Endothelial cell of umbilical vein (primary cell): ENCODE measurements at regions not wholly inside any gene's neighbourhood (a gene's known extent, or its start where the extent isn't known, plus 50 kb on each side); places are given as distances from the start of the nearest gene placed in this dataset.

ENCODE experiments used
- BruUV-seq: library from RNA; stranded (reverse); fragments of 400-500 nt; replicated peaks from 2 replicates; lab custom pipeline; 2021; lab: Mats Ljungman, UMichigan
- CTCF ChIA-PET: fragments of 300-600, 350-600 bp; sonication (Branson Sonifier 250); formaldehyde crosslinking; loops from one replicate; lab custom pipeline; 2021; ENCODE audit warnings: antibody characterized with exemption, inconsistent platforms; lab: Charles Lee
- POLR2A ChIA-PET: fragments of 300-600, 350-600 bp; sonication (Branson Sonifier 250); formaldehyde crosslinking; loops from one replicate; lab custom pipeline; 2021; ENCODE audit warnings: antibody characterized with exemption, inconsistent platforms; lab: Charles Lee
- DNase-seq: peaks from one replicate; pipeline ENCODE4 v3.0.0-alpha.2; 2011; ENCODE audit warnings: low read depth, low spot score
- FAIRE-seq: peaks from 2 replicates; lab custom pipeline; 2011; peaks lifted over from hg19 to GRCh38; lab: Jason Lieb, UNC
- H2AFZ ChIP-seq: 2 replicates; pipeline ENCODE4 v1.6.0; 2012; ENCODE audit warnings: low read depth, low read length, control low read depth, inconsistent platforms
- H3K27ac ChIP-seq: 2 replicates; pipeline ENCODE4 v1.5.1; 2011; ENCODE audit warnings: low read depth, mild to moderate bottlenecking, control low read depth, low read length, moderate library complexity; ENCODE audit not compliant: insufficient read depth
- H3K27me3 ChIP-seq, 2 experiments: 2 replicates each; pipeline versions ENCODE4 v1.6.0 to v1.6.1; 2011; ENCODE audit warnings: low read length in 2 of 2, mixed read lengths in 1 of 2; ENCODE audit not compliant: control insufficient read depth in 2 of 2, insufficient read depth in 2 of 2
- H3K36me3 ChIP-seq, 2 experiments: 2 replicates in 1 of 2; 3 replicates in 1 of 2; pipeline ENCODE4 v1.5.1; 2011; ENCODE audit warnings: low read length in 2 of 2, mild to moderate bottlenecking in 1 of 2, moderate library complexity in 1 of 2; ENCODE audit not compliant: control insufficient read depth in 2 of 2, insufficient read depth in 2 of 2; ENCODE audit errors: extremely low read depth in 1 of 2
- H3K4me1 ChIP-seq: 3 replicates; pipeline ENCODE4 v1.5.1; 2011; ENCODE audit warnings: mild to moderate bottlenecking, low read length; ENCODE audit not compliant: control insufficient read depth, insufficient read depth; ENCODE audit errors: extremely low read depth
- H3K4me2 ChIP-seq: 2 replicates; pipeline ENCODE4 v1.6.1; 2011; ENCODE audit warnings: low read length, control low read depth, mixed read lengths; ENCODE audit not compliant: insufficient read depth
- H3K4me3 ChIP-seq, 3 experiments: fragments of 200-600 bp in 1 of 3; sonication (generic), shearing (Covaris generic) in 1 of 3; replicated peaks in 1 of 3; 2 replicates each; pipeline ENCODE4 v1.5.1; 2011 to 2016; ENCODE audit warnings: control low read depth in 3 of 3, low read length in 3 of 3, mild to moderate bottlenecking in 2 of 3, inconsistent platforms in 1 of 3, low read depth in 1 of 3, moderate library complexity in 1 of 3; ENCODE audit not compliant: insufficient read depth in 1 of 3
- H3K79me2 ChIP-seq: 2 replicates; pipeline ENCODE4 v1.6.0; 2012; ENCODE audit warnings: low read length, inconsistent platforms; ENCODE audit not compliant: control insufficient read depth, insufficient read depth
- H3K9ac ChIP-seq: replicated peaks from 2 replicates; pipeline ENCODE3; 2011; ENCODE audit warnings: low read length, control low read depth; ENCODE audit not compliant: insufficient read depth; ENCODE audit errors: extremely low read depth
- H3K9me1 ChIP-seq: replicated peaks from 3 replicates; pipeline ENCODE4 v1.6.0; 2011; ENCODE audit warnings: mild to moderate bottlenecking, low read length; ENCODE audit not compliant: control insufficient read depth, insufficient read depth; ENCODE audit errors: extremely low read depth
- H3K9me3 ChIP-seq: replicated peaks from 2 replicates; pipeline ENCODE4 v1.5.1; 2012; ENCODE audit warnings: low read length, inconsistent platforms; ENCODE audit not compliant: control insufficient read depth, insufficient read depth
- H4K20me1 ChIP-seq: replicated peaks from 2 replicates; pipeline ENCODE3; 2011; ENCODE audit warnings: mild to moderate bottlenecking, low read length; ENCODE audit not compliant: control insufficient read depth, insufficient read depth; ENCODE audit errors: extremely low read depth
- EZH2 ChIP-seq: IDR thresholded peaks from 2 replicates; pipeline ENCODE4 v1.6.1; 2012; ENCODE audit warnings: borderline replicate concordance, low read depth, mild to moderate bottlenecking, moderate library complexity, low read length, inconsistent platforms; ENCODE audit not compliant: severe bottlenecking
- FOS ChIP-seq: IDR thresholded peaks from 2 replicates; pipeline ENCODE4 v1.6.1; 2011; ENCODE audit warnings: mild to moderate bottlenecking, low read length, moderate library complexity, borderline replicate concordance; ENCODE audit not compliant: insufficient read depth
- GATA2 ChIP-seq: IDR thresholded peaks from 2 replicates; pipeline ENCODE4 v1.7.0; 2011; ENCODE audit warnings: low read depth, mild to moderate bottlenecking, moderate library complexity, mixed read lengths, low read length; ENCODE audit not compliant: insufficient read length, insufficient read depth
- JUN ChIP-seq: IDR thresholded peaks from 2 replicates; pipeline ENCODE4 v1.6.1; 2011; ENCODE audit warnings: borderline replicate concordance, low read depth; ENCODE audit not compliant: insufficient read length, insufficient read depth
- MYC ChIP-seq: IDR thresholded peaks from one replicate; pipeline ENCODE4 v1.6.1; 2011; ENCODE audit warnings: mild to moderate bottlenecking, low read depth, low read length
- POLR2A ChIP-seq: IDR thresholded peaks from 2 replicates; pipeline ENCODE4 v1.6.1; 2012; ENCODE audit warnings: low read depth, mild to moderate bottlenecking, control low read depth, low read length
- POLR2AphosphoS5 ChIP-seq: IDR thresholded peaks from 2 replicates; pipeline ENCODE4 v1.6.1; 2012; ENCODE audit warnings: low read depth, mild to moderate bottlenecking, control low read depth, low read length, moderate library complexity; ENCODE audit not compliant: insufficient read depth
- dilution Hi-C: fragments of 300-500 bp; cut with MboI; formaldehyde crosslinking; loops from one replicate; pipeline ENCODE4 v1.15.0; 2019; ENCODE audit warnings: low sequenced_read_pairs; ENCODE audit not compliant: extremely low pct_ligation_motif_present
- intact Hi-C: fragments of 100-400 bp; cut with micrococcal nuclease; formaldehyde crosslinking; loops from one replicate; pipeline ENCODE4 v1.10.0; 2022
- TF ChIP-seq, protein P1 (sequence below), 2 donors: IDR thresholded peaks; 1 replicate in 1 of 2; 2 replicates in 1 of 2; pipeline ENCODE4 v1.5.1; 2011; ENCODE audit warnings: low read length in 2 of 2, mild to moderate bottlenecking in 2 of 2, moderate library complexity in 2 of 2, control low read depth in 1 of 2, inconsistent platforms in 1 of 2, low read depth in 1 of 2; ENCODE audit not compliant: insufficient read depth in 1 of 2; ENCODE audit errors: extremely low read depth in 1 of 2
- TF ChIP-seq, protein P2 (sequence below): IDR thresholded peaks from 2 replicates; pipeline ENCODE4 v1.6.1; 2011; ENCODE audit not compliant: insufficient read depth, insufficient read length

DNA sequence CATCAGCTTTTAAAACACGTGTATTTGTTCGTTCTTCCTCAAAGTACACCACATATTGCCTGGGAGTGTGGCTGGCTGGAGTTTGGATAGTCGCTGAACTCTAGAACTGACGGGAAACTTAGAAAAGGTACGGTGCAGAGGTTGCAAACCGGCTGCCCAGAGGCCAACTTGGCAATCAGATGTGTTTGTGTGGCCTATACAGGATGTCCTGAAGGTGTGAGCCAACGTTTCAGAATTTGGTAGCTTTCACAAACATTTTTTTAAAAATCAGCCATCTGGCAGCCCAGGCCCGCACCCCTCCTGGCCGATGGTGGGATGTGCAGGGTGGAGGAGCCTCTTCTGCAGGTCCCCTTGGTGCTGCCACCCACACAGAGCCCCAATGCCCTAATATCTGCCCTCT is 73.6 kb upstream of the SLC25A33 start:
- intact Hi-C loops (no loop called here), dilution Hi-C loops (no loop called here)
- Histone ChIP-seq H3K79me2 (no peaks in the 10 kb centered on the region), H3K4me2 (no peak overlapping the region), H3K9ac (no peak overlapping the region), H3K9me1 (no peaks in the 10 kb centered on the region), H3K4me1 (no peaks in the 10 kb centered on the region), H3K9me3 (no peaks in the 10 kb centered on the region), H2AFZ (no peak overlapping the region), H4K20me1 (no peaks in the 10 kb centered on the region), H3K4me3 (no peak overlapping the region), H3K27ac (no peak overlapping the region), H3K36me3 (no peaks in the 10 kb centered on the region), H3K27me3 (peaks cover 0 to 5% of the 10 kb centered on the region in 2 experiments)
- no peak for FAIRE-seq
- no TSS peak for BruUV-seq
- POLR2A ChIA-PET, result no interaction called here
- CTCF ChIA-PET, result no interaction called here
- DNase-seq, result peak; percentile 41
- TF ChIP-seq, protein P1, sequence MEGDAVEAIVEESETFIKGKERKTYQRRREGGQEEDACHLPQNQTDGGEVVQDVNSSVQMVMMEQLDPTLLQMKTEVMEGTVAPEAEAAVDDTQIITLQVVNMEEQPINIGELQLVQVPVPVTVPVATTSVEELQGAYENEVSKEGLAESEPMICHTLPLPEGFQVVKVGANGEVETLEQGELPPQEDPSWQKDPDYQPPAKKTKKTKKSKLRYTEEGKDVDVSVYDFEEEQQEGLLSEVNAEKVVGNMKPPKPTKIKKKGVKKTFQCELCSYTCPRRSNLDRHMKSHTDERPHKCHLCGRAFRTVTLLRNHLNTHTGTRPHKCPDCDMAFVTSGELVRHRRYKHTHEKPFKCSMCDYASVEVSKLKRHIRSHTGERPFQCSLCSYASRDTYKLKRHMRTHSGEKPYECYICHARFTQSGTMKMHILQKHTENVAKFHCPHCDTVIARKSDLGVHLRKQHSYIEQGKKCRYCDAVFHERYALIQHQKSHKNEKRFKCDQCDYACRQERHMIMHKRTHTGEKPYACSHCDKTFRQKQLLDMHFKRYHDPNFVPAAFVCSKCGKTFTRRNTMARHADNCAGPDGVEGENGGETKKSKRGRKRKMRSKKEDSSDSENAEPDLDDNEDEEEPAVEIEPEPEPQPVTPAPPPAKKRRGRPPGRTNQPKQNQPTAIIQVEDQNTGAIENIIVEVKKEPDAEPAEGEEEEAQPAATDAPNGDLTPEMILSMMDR (IDR thresholded peaks at IDR 0.05; ENCODE audit: extremely low read depth in 1 of 2, insufficient read depth in 1 of 2, low read depth in 1 of 2, low read length in 2 of 2), result no peak
- TF ChIP-seq GATA2 (no peak), POLR2AphosphoS5 (no peak), POLR2A (no peak), FOS (no peak), MYC (no peak), EZH2 (no peak), JUN (no peak)
- TF ChIP-seq, protein P2, sequence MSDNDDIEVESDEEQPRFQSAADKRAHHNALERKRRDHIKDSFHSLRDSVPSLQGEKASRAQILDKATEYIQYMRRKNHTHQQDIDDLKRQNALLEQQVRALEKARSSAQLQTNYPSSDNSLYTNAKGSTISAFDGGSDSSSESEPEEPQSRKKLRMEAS, result no peak
